Endothelial cell of umbilical vein (primary cell): ENCODE measurements at regions not wholly inside any gene's neighbourhood (a gene's known extent, or its start where the extent isn't known, plus 50 kb on each side); places are given as distances from the start of the nearest gene placed in this dataset.

Experiments used
- BruUV-seq: library from RNA; stranded (reverse); fragments of 400-500 nt; replicated peaks from 2 replicates; lab custom pipeline; 2021; lab: Mats Ljungman, UMichigan
- CTCF ChIA-PET: fragments of 300-600, 350-600 bp; sonication (Branson Sonifier 250); formaldehyde crosslinking; loops from one replicate; lab custom pipeline; 2021; ENCODE audit warnings: antibody characterized with exemption, inconsistent platforms; lab: Charles Lee
- POLR2A ChIA-PET: fragments of 300-600, 350-600 bp; sonication (Branson Sonifier 250); formaldehyde crosslinking; loops from one replicate; lab custom pipeline; 2021; ENCODE audit warnings: antibody characterized with exemption, inconsistent platforms; lab: Charles Lee
- DNase-seq: peaks from one replicate; pipeline ENCODE4 v3.0.0-alpha.2; 2011; ENCODE audit warnings: low read depth, low spot score
- FAIRE-seq: peaks from 2 replicates; lab custom pipeline; 2011; peaks lifted over from hg19 to GRCh38; lab: Jason Lieb, UNC
- H2AFZ ChIP-seq: 2 replicates; pipeline ENCODE4 v1.6.0; 2012; ENCODE audit warnings: low read depth, low read length, control low read depth, inconsistent platforms
- H3K27ac ChIP-seq: 2 replicates; pipeline ENCODE4 v1.5.1; 2011; ENCODE audit warnings: low read depth, mild to moderate bottlenecking, control low read depth, low read length, moderate library complexity; ENCODE audit not compliant: insufficient read depth
- H3K27me3 ChIP-seq, 2 experiments: 2 replicates each; pipeline versions ENCODE4 v1.6.0 to v1.6.1; 2011; ENCODE audit warnings: low read length in 2 of 2, mixed read lengths in 1 of 2; ENCODE audit not compliant: control insufficient read depth in 2 of 2, insufficient read depth in 2 of 2
- H3K36me3 ChIP-seq, 2 experiments: 2 replicates in 1 of 2; 3 replicates in 1 of 2; pipeline ENCODE4 v1.5.1; 2011; ENCODE audit warnings: low read length in 2 of 2, mild to moderate bottlenecking in 1 of 2, moderate library complexity in 1 of 2; ENCODE audit not compliant: control insufficient read depth in 2 of 2, insufficient read depth in 2 of 2; ENCODE audit errors: extremely low read depth in 1 of 2
- H3K4me1 ChIP-seq: 3 replicates; pipeline ENCODE4 v1.5.1; 2011; ENCODE audit warnings: mild to moderate bottlenecking, low read length; ENCODE audit not compliant: control insufficient read depth, insufficient read depth; ENCODE audit errors: extremely low read depth
- H3K4me2 ChIP-seq: 2 replicates; pipeline ENCODE4 v1.6.1; 2011; ENCODE audit warnings: low read length, control low read depth, mixed read lengths; ENCODE audit not compliant: insufficient read depth
- H3K4me3 ChIP-seq, 3 experiments: fragments of 200-600 bp in 1 of 3; sonication (generic), shearing (Covaris generic) in 1 of 3; replicated peaks in 1 of 3; 2 replicates each; pipeline ENCODE4 v1.5.1; 2011 to 2016; ENCODE audit warnings: control low read depth in 3 of 3, low read length in 3 of 3, mild to moderate bottlenecking in 2 of 3, inconsistent platforms in 1 of 3, low read depth in 1 of 3, moderate library complexity in 1 of 3; ENCODE audit not compliant: insufficient read depth in 1 of 3
- H3K79me2 ChIP-seq: 2 replicates; pipeline ENCODE4 v1.6.0; 2012; ENCODE audit warnings: low read length, inconsistent platforms; ENCODE audit not compliant: control insufficient read depth, insufficient read depth
- H3K9ac ChIP-seq: replicated peaks from 2 replicates; pipeline ENCODE3; 2011; ENCODE audit warnings: low read length, control low read depth; ENCODE audit not compliant: insufficient read depth; ENCODE audit errors: extremely low read depth
- H3K9me1 ChIP-seq: replicated peaks from 3 replicates; pipeline ENCODE4 v1.6.0; 2011; ENCODE audit warnings: mild to moderate bottlenecking, low read length; ENCODE audit not compliant: control insufficient read depth, insufficient read depth; ENCODE audit errors: extremely low read depth
- H3K9me3 ChIP-seq: replicated peaks from 2 replicates; pipeline ENCODE4 v1.5.1; 2012; ENCODE audit warnings: low read length, inconsistent platforms; ENCODE audit not compliant: control insufficient read depth, insufficient read depth
- H4K20me1 ChIP-seq: replicated peaks from 2 replicates; pipeline ENCODE3; 2011; ENCODE audit warnings: mild to moderate bottlenecking, low read length; ENCODE audit not compliant: control insufficient read depth, insufficient read depth; ENCODE audit errors: extremely low read depth
- CTCF ChIP-seq, 2 donors: IDR thresholded peaks; 1 replicate in 1 of 2; 2 replicates in 1 of 2; pipeline ENCODE4 v1.5.1; 2011; ENCODE audit warnings: low read length in 2 of 2, mild to moderate bottlenecking in 2 of 2, moderate library complexity in 2 of 2, control low read depth in 1 of 2, inconsistent platforms in 1 of 2, low read depth in 1 of 2; ENCODE audit not compliant: insufficient read depth in 1 of 2; ENCODE audit errors: extremely low read depth in 1 of 2
- EZH2 ChIP-seq: IDR thresholded peaks from 2 replicates; pipeline ENCODE4 v1.6.1; 2012; ENCODE audit warnings: borderline replicate concordance, low read depth, mild to moderate bottlenecking, moderate library complexity, low read length, inconsistent platforms; ENCODE audit not compliant: severe bottlenecking
- FOS ChIP-seq: IDR thresholded peaks from 2 replicates; pipeline ENCODE4 v1.6.1; 2011; ENCODE audit warnings: mild to moderate bottlenecking, low read length, moderate library complexity, borderline replicate concordance; ENCODE audit not compliant: insufficient read depth
- GATA2 ChIP-seq: IDR thresholded peaks from 2 replicates; pipeline ENCODE4 v1.7.0; 2011; ENCODE audit warnings: low read depth, mild to moderate bottlenecking, moderate library complexity, mixed read lengths, low read length; ENCODE audit not compliant: insufficient read length, insufficient read depth
- JUN ChIP-seq: IDR thresholded peaks from 2 replicates; pipeline ENCODE4 v1.6.1; 2011; ENCODE audit warnings: borderline replicate concordance, low read depth; ENCODE audit not compliant: insufficient read length, insufficient read depth
- MYC ChIP-seq: IDR thresholded peaks from one replicate; pipeline ENCODE4 v1.6.1; 2011; ENCODE audit warnings: mild to moderate bottlenecking, low read depth, low read length
- POLR2A ChIP-seq: IDR thresholded peaks from 2 replicates; pipeline ENCODE4 v1.6.1; 2012; ENCODE audit warnings: low read depth, mild to moderate bottlenecking, control low read depth, low read length
- POLR2AphosphoS5 ChIP-seq: IDR thresholded peaks from 2 replicates; pipeline ENCODE4 v1.6.1; 2012; ENCODE audit warnings: low read depth, mild to moderate bottlenecking, control low read depth, low read length, moderate library complexity; ENCODE audit not compliant: insufficient read depth
- dilution Hi-C: fragments of 300-500 bp; cut with MboI; formaldehyde crosslinking; loops from one replicate; pipeline ENCODE4 v1.15.0; 2019; ENCODE audit warnings: low sequenced_read_pairs; ENCODE audit not compliant: extremely low pct_ligation_motif_present
- intact Hi-C: fragments of 100-400 bp; cut with micrococcal nuclease; formaldehyde crosslinking; loops from one replicate; pipeline ENCODE4 v1.10.0; 2022
- TF ChIP-seq, protein P1 (sequence below): IDR thresholded peaks from 2 replicates; pipeline ENCODE4 v1.6.1; 2011; ENCODE audit not compliant: insufficient read depth, insufficient read length

DNA sequence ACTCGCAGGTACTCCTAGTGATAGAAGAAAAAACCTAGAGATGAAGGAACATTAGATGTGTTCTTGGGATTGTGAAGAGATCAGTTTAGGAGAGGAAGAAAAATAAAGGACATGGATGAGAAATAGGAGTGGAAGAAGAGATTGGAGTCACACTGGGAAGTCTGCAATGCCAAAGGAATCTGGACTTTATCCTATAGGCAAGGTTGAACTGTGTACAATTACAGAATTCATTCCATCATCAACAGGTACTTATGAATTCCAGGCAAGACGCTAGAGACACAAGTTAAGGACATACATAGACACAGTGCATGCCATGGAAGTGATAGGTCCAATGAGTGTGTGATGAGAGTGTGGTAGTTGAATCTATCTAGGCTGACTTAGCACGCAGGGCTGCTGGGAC lies 101.3 kb downstream of the EDN1 start:
- Histone ChIP-seq H3K36me3 (no peaks in the 10 kb centered on the region), H3K4me3 (no peak overlapping the region), H3K9me3 (no peaks in the 10 kb centered on the region), H3K4me2 (no peak overlapping the region), H3K27ac (no peak overlapping the region), H3K9ac (no peak overlapping the region), H3K79me2 (no peaks in the 10 kb centered on the region), H3K9me1 (no peaks in the 10 kb centered on the region), H3K4me1 (peaks cover 26% of the 10 kb centered on the region), H4K20me1 (no peaks in the 10 kb centered on the region), H2AFZ (no peak overlapping the region), H3K27me3 (no peaks in the 10 kb centered on the region)
- BruUV-seq, result no TSS peak
- CTCF ChIA-PET, result no interaction called here
- no peak for DNase-seq
- dilution Hi-C loops, result no loop called here
- POLR2A ChIA-PET, result no interaction called here
- FAIRE-seq, result no peak
- no peak for TF ChIP-seq CTCF (IDR thresholded peaks at IDR 0.05; ENCODE audit: extremely low read depth in 1 of 2, insufficient read depth in 1 of 2, low read depth in 1 of 2, low read length in 2 of 2)
- TF ChIP-seq JUN, result no peak
- TF ChIP-seq POLR2A, result no peak
- TF ChIP-seq EZH2, result no peak
- no peak for TF ChIP-seq POLR2AphosphoS5
- TF ChIP-seq GATA2, result no peak
- no peak for TF ChIP-seq MYC
- TF ChIP-seq, protein P1, sequence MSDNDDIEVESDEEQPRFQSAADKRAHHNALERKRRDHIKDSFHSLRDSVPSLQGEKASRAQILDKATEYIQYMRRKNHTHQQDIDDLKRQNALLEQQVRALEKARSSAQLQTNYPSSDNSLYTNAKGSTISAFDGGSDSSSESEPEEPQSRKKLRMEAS, result no peak
- TF ChIP-seq FOS, result no peak
- intact Hi-C loops, result loop anchor here (5.0 kb wide), 1 partner anchor 196 kb away; no protein-coding TSS in a partner anchor
